Thoracic aorta (tissue), 2 donors: ENCODE measurements at regions not wholly inside any gene's neighbourhood (a gene's known extent, or its start where the extent isn't known, plus 50 kb on each side); places are given as distances from the start of the nearest gene placed in this dataset.

Source experiments
- ATAC-seq: fragments of 150-250 bp; one replicate; pipeline ENCODE4 v1.8.0; 2017; ENCODE audit warnings: low read depth; ENCODE audit not compliant: insufficient number of reproducible peaks, low FRiP score
- DNase-seq: peaks from one replicate; pipeline ENCODE4 v3.0.0-alpha.2; 2020; ENCODE audit warnings: low spot score
- H3K27ac ChIP-seq, 2 donors: fragments of 200-600 bp; sonication (generic); 1 replicate in 1 of 2; 2 replicates in 1 of 2; pipeline ENCODE4 v1.5.1; 2016; ENCODE audit warnings: mild to moderate bottlenecking in 2 of 2, moderate library complexity in 2 of 2
- H3K27me3 ChIP-seq: fragments of 200-600 bp; sonication (generic); replicated peaks from 2 replicates; pipeline ENCODE4 v1.6.0; 2016; ENCODE audit warnings: mild to moderate bottlenecking; ENCODE audit not compliant: insufficient read depth
- H3K36me3 ChIP-seq: fragments of 200-600 bp; sonication (generic); one replicate; pipeline ENCODE4 v1.5.1; 2016
- H3K4me1 ChIP-seq, 2 donors: fragments of 200-600 bp; sonication (generic); 1 replicate in 1 of 2; 2 replicates in 1 of 2; pipeline versions ENCODE4 v1.5.1 to v1.6.0; 2016; ENCODE audit warnings: low read depth in 2 of 2, mild to moderate bottlenecking in 1 of 2; ENCODE audit not compliant: control insufficient read depth in 1 of 2
- H3K4me3 ChIP-seq: fragments of 200-600 bp; sonication (generic); 2 replicates; pipeline ENCODE4 v1.5.1; 2016; ENCODE audit warnings: mild to moderate bottlenecking
- H3K9me3 ChIP-seq: fragments of 200-600 bp; sonication (generic); 2 replicates; pipeline ENCODE4 v1.5.1; 2016
- CTCF ChIP-seq: fragments of 200-600 bp; sonication (generic); IDR thresholded peaks from one replicate; pipeline ENCODE4 v1.5.1; 2019; ENCODE audit warnings: antibody characterized with exemption

GRCh38 chr2:841036-841435, 109.6 kb upstream of the SNTG2 start:
- no peak for ATAC-seq
- Histone ChIP-seq H3K27ac (no peak overlapping the region), H3K4me1 (no peaks in the 10 kb centered on the region), H3K27me3 (peaks cover 4% of the 10 kb centered on the region), H3K9me3 (no peaks in the 10 kb centered on the region), H3K4me3 (no peak overlapping the region), H3K36me3 (no peaks in the 10 kb centered on the region)
- no peak for TF ChIP-seq CTCF
- no peak for DNase-seq

DNA sequence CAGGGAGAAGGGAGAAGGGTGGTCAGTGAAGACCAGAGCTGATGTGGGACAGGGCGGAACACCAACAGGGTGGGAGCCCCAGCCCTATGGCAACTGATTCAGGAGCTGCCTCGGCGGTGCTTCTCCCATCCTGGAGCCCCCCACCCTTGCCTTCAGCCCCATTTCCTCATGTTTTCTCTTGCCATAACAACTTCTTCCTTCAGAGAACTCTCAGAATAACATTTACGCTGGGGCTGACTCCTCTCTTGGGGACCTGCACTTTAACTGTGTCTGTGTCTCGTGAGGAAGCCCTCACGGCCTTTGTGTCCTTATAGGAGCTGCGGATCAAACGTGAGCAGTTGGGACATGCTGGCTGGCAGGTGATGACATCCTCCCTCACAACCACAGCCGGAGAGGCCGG, 116.4 kb upstream of the SNTG2 start:
- Histone ChIP-seq H3K36me3 (no peaks in the 10 kb centered on the region), H3K27ac (no peak overlapping the region), H3K4me1 (peaks cover 5 to 20% of the 10 kb centered on the region in 2 donors), H3K9me3 (no peaks in the 10 kb centered on the region), H3K27me3 (peaks cover 4% of the 10 kb centered on the region), H3K4me3 (no peak overlapping the region)
- no peak for TF ChIP-seq CTCF
- ATAC-seq = no peak
- DNase-seq = no peak

DNA sequence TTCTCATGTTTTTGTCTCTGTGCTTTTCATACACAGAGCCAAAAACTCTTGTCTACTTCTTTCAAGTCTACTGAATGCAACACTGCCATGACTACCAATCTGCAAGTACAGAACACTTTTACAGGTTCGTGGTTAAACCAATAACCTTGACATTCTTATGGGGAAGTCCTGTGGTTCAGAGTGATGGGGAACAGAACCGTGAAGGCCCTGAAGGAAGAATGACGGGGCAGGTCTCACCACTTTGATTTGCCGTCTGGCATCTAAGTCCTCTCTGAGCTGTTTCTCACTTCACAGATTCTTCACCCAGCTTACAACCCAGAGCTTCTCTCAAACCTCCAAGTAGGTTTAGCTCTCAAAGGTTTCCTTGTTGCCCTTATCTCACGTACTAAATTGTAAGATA, 117.5 kb upstream of the SNTG2 start:
- Histone ChIP-seq H3K27me3 (peaks cover 4% of the 10 kb centered on the region), H3K4me3 (no peak overlapping the region), H3K36me3 (no peaks in the 10 kb centered on the region), H3K27ac (no peak overlapping the region), H3K4me1 (peaks cover 5 to 20% of the 10 kb centered on the region in 2 donors), H3K9me3 (no peaks in the 10 kb centered on the region)
- TF ChIP-seq CTCF = no peak
- ATAC-seq (no peak), DNase-seq (no peak)

GRCh38 chr2:832635-833034, 118.0 kb upstream of the SNTG2 start:
- Histone ChIP-seq H3K27ac (no peak overlapping the region), H3K27me3 (peaks cover 4% of the 10 kb centered on the region), H3K4me1 (peaks cover 5 to 20% of the 10 kb centered on the region in 2 donors), H3K36me3 (no peaks in the 10 kb centered on the region), H3K4me3 (no peak overlapping the region), H3K9me3 (no peaks in the 10 kb centered on the region)
- DNase-seq = no peak
- TF ChIP-seq CTCF = no peak
- ATAC-seq = no peak

DNA sequence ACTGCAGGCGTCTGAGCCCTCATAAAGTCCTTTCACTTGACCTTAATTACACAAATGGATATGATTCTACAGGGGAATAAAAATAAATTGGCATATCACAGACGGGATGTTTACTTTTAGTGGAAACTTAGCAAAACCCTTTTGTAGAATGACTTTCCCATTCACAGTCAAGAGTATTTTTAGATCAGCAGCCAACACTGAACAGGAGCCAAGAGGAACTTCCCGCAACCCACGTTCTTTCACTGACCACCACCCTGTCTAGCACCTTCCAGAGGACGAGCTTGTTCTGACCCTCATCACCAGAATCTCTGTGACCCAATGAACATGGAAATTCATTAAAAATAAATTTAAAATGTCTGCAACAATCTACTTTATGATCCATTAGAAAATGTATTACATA, 119.0 kb upstream of the SNTG2 start:
- DNase-seq (no peak), ATAC-seq (no peak)
- no peak for TF ChIP-seq CTCF
- Histone ChIP-seq H3K4me1 (peaks cover 5 to 20% of the 10 kb centered on the region in 2 donors), H3K36me3 (no peaks in the 10 kb centered on the region), H3K27me3 (no peaks in the 10 kb centered on the region), H3K4me3 (no peak overlapping the region), H3K27ac (no peak overlapping the region), H3K9me3 (no peaks in the 10 kb centered on the region)
